IgD-negative memory B cell (primary cell): ENCODE measurements at regions not wholly inside any gene's neighbourhood (a gene's known extent, or its start where the extent isn't known, plus 50 kb on each side); places are given as distances from the start of the nearest gene placed in this dataset.

ENCODE experiments used
- H3K27ac Mint-ChIP-seq, 3 donors: one replicate each; pipeline ENCODE4 v1.8.0; 2020 to 2022; ENCODE audit warnings: mild to moderate bottlenecking in 3 of 3, mixed read lengths in 3 of 3, moderate library complexity in 1 of 3
- H3K27me3 Mint-ChIP-seq: one replicate; pipeline ENCODE4 v1.8.0; 2021; ENCODE audit warnings: mixed read lengths
- H3K36me3 Mint-ChIP-seq: one replicate; pipeline ENCODE4 v1.8.0; 2020; ENCODE audit warnings: mild to moderate bottlenecking, mixed read lengths
- H3K4me1 Mint-ChIP-seq, 3 donors: one replicate each; pipeline ENCODE4 v1.8.0; 2020 to 2022; ENCODE audit warnings: mixed read lengths in 3 of 3, mild to moderate bottlenecking in 1 of 3
- H3K4me3 Mint-ChIP-seq, 4 donors: one replicate each; pipeline ENCODE4 v1.8.0; 2020 to 2022; ENCODE audit warnings: mild to moderate bottlenecking in 4 of 4, mixed read lengths in 4 of 4, moderate library complexity in 3 of 4
- H3K9me3 Mint-ChIP-seq, 3 donors: one replicate each; pipeline ENCODE4 v1.8.0; 2020 to 2021; ENCODE audit warnings: mixed read lengths in 3 of 3, mild to moderate bottlenecking in 1 of 3

GRCh38 chr10:10600004-10600403, 417.7 kb upstream of the CELF2 start:
- Mint-ChIP-seq H3K36me3 (no peaks in the 10 kb centered on the region), H3K4me1 (no peaks in the 10 kb centered on the region), H3K27ac (no peak overlapping the region), H3K27me3 (no peaks in the 10 kb centered on the region), H3K9me3 (peaks cover 2 to 5% (median 4%) of the 10 kb centered on the region in 3 donors), H3K4me3 (no peak overlapping the region)

- Mint-ChIP-seq H3K9me3 (peaks cover 2 to 5% (median 4%) of the 10 kb centered on the region in 3 donors), H3K4me1 (no peaks in the 10 kb centered on the region), H3K4me3 (no peak overlapping the region), H3K27me3 (no peaks in the 10 kb centered on the region), H3K27ac (no peak overlapping the region), H3K36me3 (no peaks in the 10 kb centered on the region)
Observed at GRCh38 chr10:10605551-10606081, 412.1 kb upstream of the CELF2 start.

GRCh38 chr10:10609379-10609955, 408.2 kb upstream of the CELF2 start:
- H3K27ac Mint-ChIP-seq: no peak overlapping the region
- H3K9me3 Mint-ChIP-seq: peaks cover 2 to 5% (median 4%) of the 10 kb centered on the region in 3 donors
- H3K36me3 Mint-ChIP-seq: no peaks in the 10 kb centered on the region
- no peaks in the 10 kb centered on the region for H3K4me1 Mint-ChIP-seq
- H3K4me3 Mint-ChIP-seq: no peak overlapping the region
- no peaks in the 10 kb centered on the region for H3K27me3 Mint-ChIP-seq

- Mint-ChIP-seq H3K36me3 (no peaks in the 10 kb centered on the region), H3K27me3 (no peaks in the 10 kb centered on the region), H3K4me1 (no peaks in the 10 kb centered on the region), H3K9me3 (peaks cover 0 to 2% (median 0%) of the 10 kb centered on the region in 3 donors), H3K4me3 (no peak overlapping the region), H3K27ac (no peak overlapping the region)
Observed at GRCh38 chr10:10610171-10610570, 407.5 kb upstream of the CELF2 start.

GRCh38 chr10:10612151-10612550, 405.5 kb upstream of the CELF2 start:
- Mint-ChIP-seq H3K4me3 (no peak overlapping the region), H3K27me3 (no peaks in the 10 kb centered on the region), H3K36me3 (no peaks in the 10 kb centered on the region), H3K4me1 (no peaks in the 10 kb centered on the region), H3K27ac (no peak overlapping the region), H3K9me3 (peaks cover 0 to 2% (median 0%) of the 10 kb centered on the region in 3 donors)

GRCh38 chr10:10613656-10614244, 403.9 kb upstream of the CELF2 start:
- Mint-ChIP-seq H3K27ac (no peak overlapping the region), H3K4me1 (no peaks in the 10 kb centered on the region), H3K4me3 (no peak overlapping the region), H3K36me3 (no peaks in the 10 kb centered on the region), H3K27me3 (peaks cover 3% of the 10 kb centered on the region), H3K9me3 (peaks cover 0 to 7% (median 3%) of the 10 kb centered on the region in 3 donors)

- no peaks in the 10 kb centered on the region for H3K36me3 Mint-ChIP-seq
- peaks cover 3% of the 10 kb centered on the region for H3K27me3 Mint-ChIP-seq
- H3K27ac Mint-ChIP-seq: no peak overlapping the region
- peaks cover 0 to 8% (median 7%) of the 10 kb centered on the region in 3 donors for H3K9me3 Mint-ChIP-seq
- no peak overlapping the region for H3K4me3 Mint-ChIP-seq
- no peaks in the 10 kb centered on the region for H3K4me1 Mint-ChIP-seq
Observed at GRCh38 chr10:10617686-10618085, 400.0 kb upstream of the CELF2 start.

GRCh38 chr10:10618139-10618538, 399.5 kb upstream of the CELF2 start:
- peaks cover 0 to 8% (median 7%) of the 10 kb centered on the region in 3 donors for H3K9me3 Mint-ChIP-seq
- H3K27ac Mint-ChIP-seq: no peak overlapping the region
- H3K4me3 Mint-ChIP-seq: no peak overlapping the region
- no peaks in the 10 kb centered on the region for H3K4me1 Mint-ChIP-seq
- H3K27me3 Mint-ChIP-seq: peaks cover 3% of the 10 kb centered on the region
- H3K36me3 Mint-ChIP-seq: no peaks in the 10 kb centered on the region

- H3K9me3 Mint-ChIP-seq: peaks cover 0 to 5% (median 0%) of the 10 kb centered on the region in 3 donors
- no peak overlapping the region for H3K4me3 Mint-ChIP-seq
- no peaks in the 10 kb centered on the region for H3K27me3 Mint-ChIP-seq
- H3K36me3 Mint-ChIP-seq: no peaks in the 10 kb centered on the region
- H3K27ac Mint-ChIP-seq: no peak overlapping the region
- no peaks in the 10 kb centered on the region for H3K4me1 Mint-ChIP-seq
Observed at GRCh38 chr10:10623958-10624566, 393.6 kb upstream of the CELF2 start.

- Mint-ChIP-seq H3K4me1 (no peaks in the 10 kb centered on the region), H3K27me3 (no peaks in the 10 kb centered on the region), H3K36me3 (no peaks in the 10 kb centered on the region)
Observed at GRCh38 chr10:10624567-10624962, 393.1 kb upstream of the CELF2 start.

GRCh38 chr10:10625491-10625890, 392.2 kb upstream of the CELF2 start:
- Mint-ChIP-seq H3K4me1 (no peaks in the 10 kb centered on the region), H3K36me3 (no peaks in the 10 kb centered on the region), H3K27ac (no peak overlapping the region), H3K27me3 (no peaks in the 10 kb centered on the region), H3K9me3 (no peaks in the 10 kb centered on the region), H3K4me3 (no peak overlapping the region)

More at GRCh38 chr10:10624567-10624962, 393.1 kb upstream of the CELF2 start:
- H3K4me3 Mint-ChIP-seq: no peak overlapping the region
- H3K9me3 Mint-ChIP-seq: peaks cover 0 to 2% (median 0%) of the 10 kb centered on the region in 3 donors
- no peak overlapping the region for H3K27ac Mint-ChIP-seq

- Mint-ChIP-seq H3K4me3 (no peak overlapping the region), H3K9me3 (no peaks in the 10 kb centered on the region), H3K4me1 (no peaks in the 10 kb centered on the region), H3K27ac (no peak overlapping the region), H3K27me3 (no peaks in the 10 kb centered on the region), H3K36me3 (no peaks in the 10 kb centered on the region)
Observed at GRCh38 chr10:10626734-10627133, 390.9 kb upstream of the CELF2 start.

GRCh38 chr10:10627414-10627813, 390.3 kb upstream of the CELF2 start:
- no peaks in the 10 kb centered on the region for H3K9me3 Mint-ChIP-seq
- H3K27me3 Mint-ChIP-seq: no peaks in the 10 kb centered on the region
- H3K4me3 Mint-ChIP-seq: no peak overlapping the region
- no peak overlapping the region for H3K27ac Mint-ChIP-seq
- no peaks in the 10 kb centered on the region for H3K36me3 Mint-ChIP-seq
- no peaks in the 10 kb centered on the region for H3K4me1 Mint-ChIP-seq

GRCh38 chr10:10629512-10629911, 388.2 kb upstream of the CELF2 start:
- Mint-ChIP-seq H3K27me3 (no peaks in the 10 kb centered on the region), H3K9me3 (no peaks in the 10 kb centered on the region), H3K27ac (no peak overlapping the region), H3K4me1 (no peaks in the 10 kb centered on the region), H3K4me3 (no peak overlapping the region), H3K36me3 (no peaks in the 10 kb centered on the region)

GRCh38 chr10:10630281-10630680, 387.4 kb upstream of the CELF2 start:
- no peak overlapping the region for H3K27ac Mint-ChIP-seq

GRCh38 chr10:10630782-10631181, 386.9 kb upstream of the CELF2 start:
- Mint-ChIP-seq H3K27ac (no peak overlapping the region), H3K36me3 (no peaks in the 10 kb centered on the region), H3K4me1 (no peaks in the 10 kb centered on the region), H3K9me3 (no peaks in the 10 kb centered on the region), H3K27me3 (no peaks in the 10 kb centered on the region), H3K4me3 (no peak overlapping the region)

More at GRCh38 chr10:10630281-10630680, 387.4 kb upstream of the CELF2 start:
- Mint-ChIP-seq H3K9me3 (no peaks in the 10 kb centered on the region), H3K4me1 (no peaks in the 10 kb centered on the region), H3K27me3 (no peaks in the 10 kb centered on the region), H3K36me3 (no peaks in the 10 kb centered on the region), H3K4me3 (no peak overlapping the region)
